ENCODE measurements at regions not wholly inside any gene's neighbourhood (a gene's known extent, or its start where the extent isn't known, plus 50 kb on each side); places are given as distances from the start of the nearest gene placed in this dataset.
"Not testable (repeated sequence)": the region's sequence is repeated elsewhere in the genome, so short reads cannot be mapped to it uniquely, and the experiment has no call there.

DNA sequence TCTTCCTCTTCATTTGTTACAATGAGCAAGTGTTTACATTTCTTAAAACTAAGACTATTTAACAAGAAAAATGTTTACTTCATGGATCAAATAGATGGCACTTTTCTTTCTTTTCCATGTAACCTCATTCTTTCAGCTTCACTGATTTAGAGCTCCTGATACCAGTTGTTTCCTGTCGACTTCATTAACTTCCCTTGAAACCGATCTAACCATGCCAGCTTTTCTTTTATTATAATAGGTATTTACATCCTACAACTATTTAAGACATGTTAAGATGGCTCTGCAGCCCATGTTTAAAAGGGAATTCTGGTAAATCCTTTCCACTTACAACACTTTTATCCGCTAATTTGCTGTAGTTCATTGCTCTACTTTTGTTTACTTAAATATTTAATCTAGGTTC is 107.3 kb upstream of the DCN start:
- no peak for DNase-seq (ENCODE audit: low read depth)
- no peak overlapping the region for H3K4me3 ChIP-seq (ENCODE audit: low read depth, low read length)

GRCh38 chr12:91289072-91289471 is 106.5 kb upstream of the DCN start:
- no peak for DNase-seq (ENCODE audit: low read depth)
- no peak overlapping the region for H3K4me3 ChIP-seq (ENCODE audit: low read depth, low read length)

- no peak for DNase-seq (ENCODE audit: low read depth)
- H3K4me3 ChIP-seq (ENCODE audit: low read depth, low read length) = no peak overlapping the region
Observed at GRCh38 chr12:91287753-91288152, 105.1 kb upstream of the DCN start.

DNA sequence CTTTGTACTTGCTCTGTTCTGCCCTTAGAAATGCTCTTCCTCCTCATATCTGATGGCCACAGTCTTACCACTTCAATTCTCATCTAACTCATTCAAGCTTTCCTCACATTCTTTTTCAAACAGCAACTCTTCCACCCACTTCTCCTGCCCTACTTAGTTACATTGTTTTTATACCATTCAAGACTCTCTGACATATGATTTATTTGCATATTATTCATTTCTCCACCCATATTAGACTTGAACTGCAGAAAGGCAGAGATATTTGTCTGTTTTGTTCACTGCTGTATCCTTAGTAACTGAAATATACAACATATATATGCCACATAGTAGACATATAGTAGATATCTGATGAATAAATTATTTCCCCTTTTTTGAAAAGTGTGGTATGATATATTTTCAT is 95.5 kb upstream of the DCN start:
- H3K4me3 ChIP-seq (ENCODE audit: low read depth, low read length) = no peak overlapping the region
- DNase-seq (ENCODE audit: low read depth) = no peak

DNA sequence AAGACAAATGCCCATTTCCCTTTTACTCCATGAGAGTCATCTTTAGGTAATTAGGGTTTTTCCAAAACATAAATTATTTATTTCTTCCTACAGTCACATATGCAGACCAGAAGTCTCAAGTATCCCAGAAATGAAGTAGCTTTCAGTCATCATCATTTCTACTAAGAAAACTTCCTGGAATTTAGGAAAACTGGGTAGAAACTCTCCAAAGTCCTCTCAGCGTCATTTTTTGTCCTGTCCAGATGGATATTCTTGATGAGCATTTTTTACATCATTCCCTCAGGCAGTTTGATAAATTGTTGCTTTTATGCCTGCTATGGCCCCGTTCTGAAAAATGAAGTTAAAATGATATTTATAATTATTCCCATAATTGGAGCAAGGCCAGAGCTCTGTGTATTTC is 93.9 kb upstream of the DCN start:
- H3K4me3 ChIP-seq (ENCODE audit: low read depth, low read length) = no peak overlapping the region
- no peak for DNase-seq (ENCODE audit: low read depth)

DNA sequence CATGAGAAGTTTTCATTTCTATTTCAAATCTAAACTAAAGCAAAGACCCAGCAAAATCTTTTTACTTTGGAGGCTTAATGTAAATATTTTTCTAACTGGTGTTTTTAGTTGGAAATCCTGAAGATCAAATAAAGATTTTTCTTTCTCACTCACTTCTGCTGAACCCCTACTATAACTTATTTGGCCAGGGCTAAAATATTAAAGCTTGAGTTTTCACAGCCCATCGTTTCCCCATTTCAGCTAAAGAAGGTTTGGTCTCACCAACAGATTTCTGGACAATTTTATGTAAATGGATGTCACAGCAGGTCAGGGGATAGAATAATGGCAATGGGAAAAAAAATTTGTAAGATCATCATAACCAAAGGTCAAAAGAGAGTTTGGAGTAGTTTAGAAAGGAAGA is 92.7 kb upstream of the DCN start:
- H3K4me3 ChIP-seq (ENCODE audit: low read depth, low read length) = no peak overlapping the region
- DNase-seq (ENCODE audit: low read depth) = no peak

GRCh38 chr12:91274916-91275315 is 92.3 kb upstream of the DCN start:
- no peak for DNase-seq (ENCODE audit: low read depth)
- no peak overlapping the region for H3K4me3 ChIP-seq (ENCODE audit: low read depth, low read length)

- no peak overlapping the region for H3K4me3 ChIP-seq (ENCODE audit: low read depth, low read length)
- DNase-seq (ENCODE audit: low read depth) = no peak
Observed at GRCh38 chr12:91273560-91273959, 90.9 kb upstream of the DCN start.

DNA sequence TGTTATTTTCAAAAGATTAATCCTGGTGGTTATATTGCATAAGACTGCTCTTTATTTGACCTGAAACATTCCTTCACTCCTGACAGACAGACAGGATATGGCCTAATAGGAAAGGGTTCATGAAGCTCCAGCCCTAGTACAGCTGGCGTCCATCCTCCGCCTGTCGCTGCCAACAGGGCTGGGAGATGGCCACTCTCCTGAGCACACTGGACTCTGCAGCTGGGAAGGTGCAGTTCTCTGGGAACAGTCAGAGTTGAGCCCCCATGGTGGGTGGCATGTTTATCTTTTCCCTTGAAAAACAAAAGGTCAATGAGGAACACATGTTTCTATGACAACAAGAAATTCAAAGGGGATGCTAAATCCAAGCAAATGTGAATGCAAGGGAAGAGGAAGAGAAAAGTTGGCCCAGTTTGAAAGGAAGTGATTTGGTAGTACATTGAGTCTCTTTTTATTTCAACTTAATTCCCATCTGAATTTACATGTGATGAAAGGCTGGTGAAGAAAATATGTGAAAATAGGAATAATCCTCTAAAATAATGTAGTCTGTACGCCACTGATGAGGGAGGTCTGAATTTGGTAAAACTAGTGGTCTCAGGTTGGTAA is 89.9 kb upstream of the DCN start:
- DNase-seq (ENCODE audit: low read depth) = no peak
- no peak overlapping the region for H3K4me3 ChIP-seq (ENCODE audit: low read depth, low read length)

DNA sequence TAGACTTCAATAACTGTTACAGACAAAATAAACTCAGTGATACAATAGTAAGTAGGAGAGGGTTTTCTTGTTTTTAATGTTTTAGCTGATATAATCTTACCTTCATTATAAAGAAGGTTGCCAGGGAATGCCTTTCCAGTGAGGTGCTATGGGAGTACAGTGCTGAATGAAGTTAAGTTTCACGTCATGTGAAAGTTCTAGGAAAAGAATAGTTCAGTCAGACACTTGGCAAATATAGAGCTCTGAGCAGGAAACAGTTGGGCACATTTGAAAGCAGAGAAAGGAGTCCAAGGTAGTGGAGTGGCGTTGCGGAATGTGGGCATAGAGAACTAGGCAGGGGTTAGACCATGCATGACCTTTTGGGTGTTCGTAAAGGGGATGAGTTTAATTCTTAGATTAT is 88.6 kb upstream of the DCN start:
- DNase-seq (ENCODE audit: low read depth) = no peak
- H3K4me3 ChIP-seq (ENCODE audit: low read depth, low read length) = no peak overlapping the region

- H3K4me3 ChIP-seq (ENCODE audit: low read depth, low read length) = no peak overlapping the region
- no peak for DNase-seq (ENCODE audit: low read depth)
Observed at GRCh38 chr12:91267039-91267438, 84.4 kb upstream of the DCN start.

DNA sequence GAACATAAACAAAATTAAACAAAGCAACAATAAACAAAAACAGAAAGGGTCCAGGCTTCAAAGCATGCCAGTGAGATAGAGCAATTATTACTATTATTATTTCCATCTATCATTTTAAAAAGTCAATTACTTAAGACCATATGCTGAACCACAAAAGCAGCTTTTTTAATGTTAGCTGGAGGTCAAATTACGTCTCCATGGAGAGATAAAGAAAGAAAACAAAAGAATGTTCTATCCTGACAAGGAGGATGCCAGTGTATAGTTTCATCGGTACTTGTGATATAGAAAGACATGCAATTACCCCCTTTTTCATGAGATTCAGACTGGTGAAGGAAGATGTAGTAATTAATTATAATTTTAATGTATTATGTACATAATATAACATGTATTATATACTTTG is 81.6 kb upstream of the DCN start:
- DNase-seq (ENCODE audit: low read depth) = no peak
- no peak overlapping the region for H3K4me3 ChIP-seq (ENCODE audit: low read depth, low read length)

DNA sequence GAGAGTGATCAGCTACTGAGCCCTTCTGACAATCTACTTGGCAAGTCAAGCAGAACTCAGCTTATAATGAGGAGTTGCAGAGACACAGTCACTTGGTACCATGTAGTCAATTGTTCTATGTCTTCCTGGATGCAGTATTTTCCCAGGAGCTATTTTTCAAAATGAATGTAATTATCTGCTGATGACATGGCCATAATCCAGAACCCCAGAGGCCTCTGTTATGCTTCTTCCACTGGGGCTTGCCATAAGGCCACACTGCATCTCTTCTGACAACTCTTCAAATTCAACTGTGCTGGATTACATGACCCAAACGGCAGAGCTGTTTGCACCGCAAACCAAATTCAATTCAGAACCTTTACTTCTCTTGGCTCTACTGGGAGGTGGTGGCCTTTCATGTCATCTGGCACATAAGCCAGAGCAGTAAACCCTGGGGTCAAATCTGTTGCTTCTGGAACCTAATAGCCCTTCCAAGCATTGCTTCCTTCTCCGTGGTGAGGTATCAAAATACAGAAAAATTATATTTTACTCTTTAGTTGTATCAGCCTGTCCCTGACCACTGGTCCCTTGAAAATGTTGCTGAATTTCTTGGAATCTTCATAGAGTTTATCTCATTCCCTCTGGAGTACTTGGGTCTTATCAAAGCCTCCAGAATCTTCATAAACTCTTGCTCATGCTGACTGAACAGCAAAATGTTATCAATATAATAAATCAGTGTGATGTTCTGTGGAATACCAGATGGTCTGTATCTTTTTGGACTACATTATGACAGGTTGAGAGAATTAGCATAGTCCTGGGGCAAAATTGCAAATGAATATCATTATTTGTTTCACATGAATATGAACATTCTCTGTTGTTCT is 79.4 kb upstream of the DCN start:
- no peak for DNase-seq (ENCODE audit: low read depth)
- no peak overlapping the region for H3K4me3 ChIP-seq (ENCODE audit: low read depth, low read length)

DNA sequence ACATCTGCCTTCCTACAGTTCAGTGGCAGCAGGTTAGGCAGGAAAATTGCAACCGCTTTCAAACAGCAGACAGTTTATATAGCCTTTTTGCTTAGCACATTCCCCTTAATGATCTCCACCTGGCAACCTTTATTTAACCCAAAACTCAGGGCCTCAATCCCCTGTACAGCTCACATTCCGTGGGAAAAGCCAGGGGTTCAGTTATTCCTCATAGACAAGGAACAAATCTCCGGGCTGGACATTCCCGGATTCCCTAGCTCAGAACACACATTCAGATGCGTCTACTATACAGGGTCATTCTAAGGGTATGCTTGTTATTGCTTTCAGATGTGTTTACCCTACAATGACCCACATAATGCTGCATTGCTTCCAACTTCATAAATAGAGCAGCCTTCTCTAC is 73.8 kb upstream of the DCN start:
- DNase-seq (ENCODE audit: low read depth) = no peak
- no peak overlapping the region for H3K4me3 ChIP-seq (ENCODE audit: low read depth, low read length)

- DNase-seq (ENCODE audit: low read depth) = no peak
- H3K4me3 ChIP-seq (ENCODE audit: low read depth, low read length) = no peak overlapping the region
Observed at GRCh38 chr12:91252341-91252740, 69.7 kb upstream of the DCN start.

DNA sequence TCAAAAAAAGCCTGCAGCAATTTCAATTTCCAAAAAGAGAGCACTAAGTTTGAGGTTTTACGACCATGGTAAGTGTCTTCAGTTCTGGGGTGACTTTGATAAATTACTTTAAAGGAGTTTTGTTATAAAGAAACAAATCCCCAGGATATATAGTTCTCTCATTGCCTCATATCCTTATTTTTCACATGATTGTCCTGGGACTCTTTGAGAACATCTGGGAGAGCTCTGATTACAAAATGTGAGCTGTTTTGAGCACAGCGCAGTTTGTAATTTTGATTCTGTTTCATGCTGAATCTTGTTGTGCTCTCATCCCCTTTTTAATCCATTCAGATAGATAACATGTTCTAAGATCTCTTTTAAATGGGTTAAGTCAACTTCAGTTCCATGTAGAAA is 67.7 kb upstream of the DCN start:
- no peak overlapping the region for H3K4me3 ChIP-seq (ENCODE audit: low read depth, low read length)
- no peak for DNase-seq (ENCODE audit: low read depth)

DNA sequence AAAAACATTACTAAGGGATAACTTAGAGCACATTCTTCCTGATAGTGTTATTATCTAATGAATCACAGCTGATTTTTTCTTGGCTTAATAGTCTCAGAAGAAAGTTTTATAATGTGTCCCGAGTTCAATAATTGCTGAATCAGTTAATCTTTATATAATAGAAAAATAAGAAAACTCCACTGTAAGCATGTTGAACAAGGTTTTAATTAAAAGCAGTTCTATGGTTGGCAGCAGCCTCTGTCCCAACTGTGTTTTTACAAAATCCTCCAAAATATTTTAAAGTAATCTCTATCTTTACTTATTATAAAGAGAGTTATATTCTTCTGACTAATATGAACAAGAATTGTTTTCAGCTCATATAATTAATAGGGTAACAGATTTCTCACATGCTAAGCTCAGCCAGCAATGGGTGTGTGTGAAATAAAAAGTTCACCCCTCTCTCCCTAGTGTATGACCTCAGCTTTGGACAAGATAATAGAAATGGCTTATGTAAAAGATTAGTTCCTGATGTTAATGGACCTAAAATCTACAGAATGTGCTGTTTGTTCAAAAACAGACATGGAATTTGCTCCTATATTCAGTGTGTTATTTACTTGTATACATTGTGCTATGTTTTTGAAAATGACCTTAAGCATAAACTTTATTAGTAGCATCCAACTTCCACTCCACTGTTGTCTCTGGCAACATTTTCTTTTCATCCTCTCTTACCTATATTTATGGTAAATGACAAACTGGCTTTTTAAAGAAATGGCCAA is 67.1 kb upstream of the DCN start:
- no peak for DNase-seq (ENCODE audit: low read depth)
- no peak overlapping the region for H3K4me3 ChIP-seq (ENCODE audit: low read depth, low read length)

DNA sequence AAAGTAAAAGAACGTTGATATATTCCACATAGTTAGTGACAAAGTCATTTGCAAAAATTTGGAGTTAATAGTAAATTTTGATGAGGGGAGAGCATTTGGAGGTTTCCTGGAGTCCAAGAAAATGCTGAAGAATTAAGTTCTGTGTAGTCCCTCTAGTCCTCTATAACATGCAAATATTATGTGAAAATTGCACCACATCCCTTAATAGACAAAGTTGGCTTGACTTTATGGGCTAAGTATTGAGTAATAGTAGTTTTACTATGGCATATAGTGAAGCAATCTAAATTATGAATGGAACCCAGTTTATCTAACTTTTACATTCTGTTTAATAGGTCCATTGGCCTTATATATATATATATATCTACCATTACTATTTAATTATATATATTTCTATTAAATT is 66.4 kb upstream of the DCN start:
- no peak for DNase-seq (ENCODE audit: low read depth)
- H3K4me3 ChIP-seq (ENCODE audit: low read depth, low read length) = no peak overlapping the region

- not testable (repeated sequence) for DNase-seq (ENCODE audit: low read depth)
Observed at GRCh38 chr12:91243177-91243576, 60.6 kb upstream of the DCN start.

DNA sequence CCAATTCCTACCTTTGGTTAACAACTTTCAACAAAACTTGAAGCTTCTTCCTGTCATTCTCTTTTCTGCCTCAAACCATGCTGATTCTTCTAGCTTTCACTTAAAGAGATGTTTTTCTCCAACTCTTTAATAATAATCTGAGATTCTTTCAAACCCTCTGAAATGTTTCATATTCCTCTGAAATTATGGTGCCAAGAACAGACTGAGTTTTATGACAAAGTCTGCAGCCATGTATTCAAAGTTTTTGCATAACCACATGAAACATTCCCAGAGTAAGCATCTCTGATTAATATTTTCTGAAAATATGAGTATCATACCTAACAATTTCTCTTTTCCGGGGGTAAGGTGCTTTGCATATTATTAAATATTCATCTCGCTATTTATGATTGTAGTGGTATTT is 59.1 kb upstream of the DCN start:
- DNase-seq (ENCODE audit: low read depth) = no peak
- H3K4me3 ChIP-seq (ENCODE audit: low read depth, low read length) = no peak overlapping the region

More at GRCh38 chr12:91243177-91243576, 60.6 kb upstream of the DCN start:
- not testable (repeated sequence) for H3K4me3 ChIP-seq (ENCODE audit: low read depth, low read length)
